Testis (tissue), 2 donors: ENCODE measurements at regions not wholly inside any gene's neighbourhood (a gene's known extent, or its start where the extent isn't known, plus 50 kb on each side); places are given as distances from the start of the nearest gene placed in this dataset.

Source experiments
- POLR2A ChIP-seq: fragments of 450-650 bp; IDR thresholded peaks from one replicate; pipeline ENCODE4 v1.6.1; 2017; ENCODE audit warnings: antibody characterized with exemption, mild to moderate bottlenecking, moderate library complexity
- TF ChIP-seq, protein P1 (sequence below), 3 experiments: fragments of 450-650 bp in 2 of 3; fragments of 200-600 bp in 1 of 3; sonication (generic) in 1 of 3; IDR thresholded peaks; one replicate each; pipeline ENCODE4 v1.5.1; 2016 to 2019; ENCODE audit warnings: antibody characterized with exemption in 3 of 3, mild to moderate bottlenecking in 2 of 3, moderate library complexity in 1 of 3

- no peak for TF ChIP-seq POLR2A
- TF ChIP-seq, protein P1, sequence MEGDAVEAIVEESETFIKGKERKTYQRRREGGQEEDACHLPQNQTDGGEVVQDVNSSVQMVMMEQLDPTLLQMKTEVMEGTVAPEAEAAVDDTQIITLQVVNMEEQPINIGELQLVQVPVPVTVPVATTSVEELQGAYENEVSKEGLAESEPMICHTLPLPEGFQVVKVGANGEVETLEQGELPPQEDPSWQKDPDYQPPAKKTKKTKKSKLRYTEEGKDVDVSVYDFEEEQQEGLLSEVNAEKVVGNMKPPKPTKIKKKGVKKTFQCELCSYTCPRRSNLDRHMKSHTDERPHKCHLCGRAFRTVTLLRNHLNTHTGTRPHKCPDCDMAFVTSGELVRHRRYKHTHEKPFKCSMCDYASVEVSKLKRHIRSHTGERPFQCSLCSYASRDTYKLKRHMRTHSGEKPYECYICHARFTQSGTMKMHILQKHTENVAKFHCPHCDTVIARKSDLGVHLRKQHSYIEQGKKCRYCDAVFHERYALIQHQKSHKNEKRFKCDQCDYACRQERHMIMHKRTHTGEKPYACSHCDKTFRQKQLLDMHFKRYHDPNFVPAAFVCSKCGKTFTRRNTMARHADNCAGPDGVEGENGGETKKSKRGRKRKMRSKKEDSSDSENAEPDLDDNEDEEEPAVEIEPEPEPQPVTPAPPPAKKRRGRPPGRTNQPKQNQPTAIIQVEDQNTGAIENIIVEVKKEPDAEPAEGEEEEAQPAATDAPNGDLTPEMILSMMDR (IDR thresholded peaks at IDR 0.05), result no peak
Observed at GRCh38 chr9:535356-535755, 306.1 kb upstream of the DMRT1 start.
